ENCODE measurements at regions not wholly inside any gene's neighbourhood (a gene's known extent, or its start where the extent isn't known, plus 50 kb on each side); places are given as distances from the start of the nearest gene placed in this dataset.

DNA sequence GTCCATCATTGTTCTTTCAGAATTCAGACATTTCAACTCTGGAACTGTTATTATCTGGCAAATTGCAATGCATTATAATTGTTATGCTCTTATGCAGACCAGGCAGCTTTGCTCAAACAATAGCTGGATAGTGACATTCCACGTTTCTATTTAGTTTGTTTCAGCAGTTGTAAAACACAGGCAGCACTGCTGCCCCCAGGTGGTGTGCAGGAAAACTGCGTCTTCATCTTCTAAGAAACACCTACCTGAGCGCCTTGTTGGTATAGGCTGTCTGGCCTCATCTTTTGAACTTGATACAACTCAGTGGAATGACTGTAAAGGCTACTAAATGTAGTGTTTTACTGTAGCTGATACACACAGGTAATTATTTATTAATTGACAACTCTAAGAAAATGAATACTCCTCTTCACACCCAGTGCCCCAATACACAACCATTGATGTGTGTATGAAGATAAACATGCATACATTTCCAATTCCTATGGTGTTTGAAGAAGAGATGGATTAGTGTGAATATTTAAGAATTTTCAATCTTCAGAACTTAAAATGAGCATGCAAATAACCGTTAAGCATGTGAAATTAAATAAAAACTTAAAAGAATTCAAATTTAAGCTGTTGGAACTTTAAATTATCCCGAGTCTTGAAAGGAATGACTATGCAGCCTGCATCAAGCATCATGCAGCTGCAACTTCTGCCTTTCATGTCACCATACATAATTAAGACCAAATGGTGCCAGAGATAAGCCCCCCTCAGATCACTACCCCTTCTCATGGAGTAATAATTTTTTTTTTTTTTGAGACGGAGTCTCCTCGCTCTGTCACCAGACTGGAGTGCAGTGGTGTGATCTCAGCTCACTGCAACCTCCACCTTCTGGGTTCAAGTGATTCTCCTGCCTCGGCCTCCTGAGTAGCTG lies 85.6 kb downstream of the CD8B2 start:
- POLR2A ChIA-PET, result no interaction called here
- CTCF ChIA-PET, result interaction anchor here (0.7 to 2.0 kb wide), 4 partner anchors 8 to 757 kb away, joined by 3 to 8 read pairs (median 5); no protein-coding TSS in a partner anchor
- DNase-seq (ENCODE audit: extremely low spot score), result peak; percentile 26
- TF ChIP-seq PKNOX1 (IDR thresholded peaks at IDR 0.05) (no peak), HDGF (IDR thresholded peaks at IDR 0.05; ENCODE audit: borderline replicate concordance) (no peak), LEF1 (IDR thresholded peaks at IDR 0.05; ENCODE audit: borderline replicate concordance) (no peak), NFRKB (IDR thresholded peaks at IDR 0.05) (no peak), FOXM1 (IDR thresholded peaks at IDR 0.05; ENCODE audit: borderline replicate concordance) (no peak), SUZ12 (IDR thresholded peaks at IDR 0.05) (no peak), FOXK2 (IDR thresholded peaks at IDR 0.05) (no peak), ZNF384 (IDR thresholded peaks at IDR 0.05) (no peak), FOXA1 (IDR thresholded peaks at IDR 0.05) (no peak), ARNT (IDR thresholded peaks at IDR 0.05) (no peak), SP1 (IDR thresholded peaks at IDR 0.05) (no peak), TARDBP (IDR thresholded peaks at IDR 0.05) (no peak), CTBP1 (IDR thresholded peaks at IDR 0.05; ENCODE audit: borderline replicate concordance) (no peak)

GRCh38 chr2:106573773-106574172 lies 86.6 kb downstream of the CD8B2 start:
- no peak for TF ChIP-seq NFRKB (IDR thresholded peaks at IDR 0.05)
- no peak for TF ChIP-seq SUZ12 (IDR thresholded peaks at IDR 0.05)
- no peak for TF ChIP-seq ARNT (IDR thresholded peaks at IDR 0.05)
- TF ChIP-seq FOXA1 (IDR thresholded peaks at IDR 0.05), result no peak
- TF ChIP-seq CTBP1 (IDR thresholded peaks at IDR 0.05; ENCODE audit: borderline replicate concordance), result no peak
- no peak for TF ChIP-seq FOXK2 (IDR thresholded peaks at IDR 0.05)
- no peak for TF ChIP-seq FOXM1 (IDR thresholded peaks at IDR 0.05; ENCODE audit: borderline replicate concordance)
- no peak for TF ChIP-seq PKNOX1 (IDR thresholded peaks at IDR 0.05)
- TF ChIP-seq SP1 (IDR thresholded peaks at IDR 0.05), result no peak
- TF ChIP-seq BHLHE40 (IDR thresholded peaks at IDR 0.05; ENCODE audit: borderline replicate concordance), result no peak
- no peak for TF ChIP-seq ZNF384 (IDR thresholded peaks at IDR 0.05)
- no peak for TF ChIP-seq TARDBP (IDR thresholded peaks at IDR 0.05)
- TF ChIP-seq LEF1 (IDR thresholded peaks at IDR 0.05; ENCODE audit: borderline replicate concordance), result no peak
- TF ChIP-seq ELF4 (IDR thresholded peaks at IDR 0.05), result no peak
- no peak for TF ChIP-seq HDGF (IDR thresholded peaks at IDR 0.05; ENCODE audit: borderline replicate concordance)
- no peak for TF ChIP-seq L3MBTL2 (conservative IDR thresholded peaks at IDR 0.05)
- no peak for DNase-seq (ENCODE audit: extremely low spot score)
- POLR2A ChIA-PET, result no interaction called here
- CTCF ChIA-PET, result interaction anchor here (0.7 to 1.5 kb wide), 3 partner anchors 9 to 758 kb away, joined by 3 to 6 read pairs (median 3); no protein-coding TSS in a partner anchor

DNA sequence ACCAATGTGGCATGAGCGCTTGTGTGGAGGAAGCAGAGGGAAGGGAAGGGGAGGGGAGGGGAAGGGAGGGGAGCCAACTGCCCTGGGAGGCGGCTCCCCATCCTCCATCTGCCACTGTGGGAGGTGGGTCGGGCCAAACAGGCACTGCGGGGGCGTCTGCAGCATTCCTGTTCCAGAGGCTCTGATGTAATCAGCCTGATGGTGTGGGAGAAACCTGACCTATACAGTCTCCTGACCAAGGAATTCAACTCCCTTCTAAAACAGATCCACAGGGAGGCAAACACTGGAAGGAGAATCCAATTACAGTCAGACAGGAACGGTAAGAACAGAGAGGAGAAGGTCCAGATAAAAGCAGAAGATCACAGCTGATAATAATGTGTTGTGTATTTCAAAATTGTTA lies 88.8 kb downstream of the CD8B2 start:
- ChIA-PET CTCF (interaction anchor here (0.6 to 1.7 kb wide), 4 partner anchors 13 to 808 kb away, joined by 3 to 7 read pairs (median 3); no protein-coding TSS in a partner anchor), POLR2A (no interaction called here)
- TF ChIP-seq CTBP1 (IDR thresholded peaks at IDR 0.05; ENCODE audit: borderline replicate concordance) (no peak), ZNF384 (IDR thresholded peaks at IDR 0.05) (no peak), HDGF (IDR thresholded peaks at IDR 0.05; ENCODE audit: borderline replicate concordance) (no peak), PKNOX1 (IDR thresholded peaks at IDR 0.05) (no peak), ARNT (IDR thresholded peaks at IDR 0.05) (no peak), FOXA1 (IDR thresholded peaks at IDR 0.05) (no peak), TARDBP (IDR thresholded peaks at IDR 0.05) (no peak), ELF4 (IDR thresholded peaks at IDR 0.05) (no peak), NFRKB (IDR thresholded peaks at IDR 0.05) (no peak), LEF1 (IDR thresholded peaks at IDR 0.05; ENCODE audit: borderline replicate concordance) (no peak), FOXM1 (IDR thresholded peaks at IDR 0.05; ENCODE audit: borderline replicate concordance) (no peak), SP1 (IDR thresholded peaks at IDR 0.05) (no peak), L3MBTL2 (conservative IDR thresholded peaks at IDR 0.05) (no peak), SUZ12 (IDR thresholded peaks at IDR 0.05) (no peak), BHLHE40 (IDR thresholded peaks at IDR 0.05; ENCODE audit: borderline replicate concordance) (no peak), FOXK2 (IDR thresholded peaks at IDR 0.05) (no peak)
- DNase-seq (ENCODE audit: extremely low spot score), result no peak

DNA sequence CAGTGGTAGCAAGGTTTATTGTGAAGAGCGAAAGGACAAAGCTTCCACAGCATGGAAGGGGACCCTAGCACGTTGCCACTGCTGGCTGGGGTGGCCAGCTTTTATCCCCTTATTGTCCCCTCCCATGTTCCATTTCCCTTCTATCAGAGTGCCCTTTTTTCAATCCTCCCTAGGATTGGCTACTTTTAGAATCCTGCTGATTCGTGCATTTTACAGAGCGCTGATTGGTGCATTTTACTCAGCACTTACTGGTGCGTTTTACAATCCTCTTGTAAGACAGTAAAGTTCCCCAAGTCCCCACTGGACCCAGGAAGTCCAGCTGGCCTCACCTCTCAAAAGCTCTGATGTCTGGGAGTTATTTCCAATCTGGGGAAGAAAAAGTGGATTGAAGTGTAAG lies 90.1 kb downstream of the CD8B2 start:
- ChIA-PET CTCF (no interaction called here), POLR2A (no interaction called here)
- no peak for DNase-seq (ENCODE audit: extremely low spot score)
- no peak for TF ChIP-seq TARDBP (IDR thresholded peaks at IDR 0.05)

DNA sequence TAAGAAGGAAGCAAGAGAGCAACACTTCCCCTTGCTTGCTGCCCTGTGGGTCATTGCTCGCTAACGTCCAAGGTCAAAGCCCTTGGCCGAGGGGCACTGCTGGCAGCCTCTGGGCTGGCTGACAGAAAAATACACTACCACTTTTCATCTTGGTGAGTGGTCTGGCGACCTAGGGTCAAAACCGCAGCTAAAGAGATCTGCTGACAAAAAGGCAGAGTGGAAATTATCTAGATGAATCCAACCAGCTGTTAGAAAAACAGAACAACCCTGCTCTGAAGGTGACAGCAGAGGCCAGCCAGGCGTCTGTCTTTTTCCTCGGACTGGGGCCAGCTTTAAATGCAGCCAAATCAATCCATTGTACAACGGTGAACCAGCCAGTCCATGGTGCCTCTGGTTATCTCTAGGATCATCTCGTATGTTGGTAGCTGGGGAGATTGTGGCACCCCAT lies 92.6 kb downstream of the CD8B2 start:
- DNase-seq (ENCODE audit: extremely low spot score), result no peak
- POLR2A ChIA-PET, result no interaction called here
- CTCF ChIA-PET, result no interaction called here
- TF ChIP-seq LEF1 (IDR thresholded peaks at IDR 0.05; ENCODE audit: borderline replicate concordance), result no peak
- TF ChIP-seq FOXA1 (IDR thresholded peaks at IDR 0.05), result no peak
- TF ChIP-seq SP1 (IDR thresholded peaks at IDR 0.05), result no peak
- no peak for TF ChIP-seq ZNF384 (IDR thresholded peaks at IDR 0.05)
- no peak for TF ChIP-seq CTBP1 (IDR thresholded peaks at IDR 0.05; ENCODE audit: borderline replicate concordance)
- TF ChIP-seq ARNT (IDR thresholded peaks at IDR 0.05), result no peak
- no peak for TF ChIP-seq PKNOX1 (IDR thresholded peaks at IDR 0.05)
- no peak for TF ChIP-seq BHLHE40 (IDR thresholded peaks at IDR 0.05; ENCODE audit: borderline replicate concordance)
- no peak for TF ChIP-seq TARDBP (IDR thresholded peaks at IDR 0.05)
- TF ChIP-seq HDGF (IDR thresholded peaks at IDR 0.05; ENCODE audit: borderline replicate concordance), result no peak
- no peak for TF ChIP-seq FOXM1 (IDR thresholded peaks at IDR 0.05; ENCODE audit: borderline replicate concordance)
- no peak for TF ChIP-seq FOXK2 (IDR thresholded peaks at IDR 0.05)
- no peak for TF ChIP-seq ELF4 (IDR thresholded peaks at IDR 0.05)
- no peak for TF ChIP-seq L3MBTL2 (conservative IDR thresholded peaks at IDR 0.05)
